NCI-H2171 (cell line): ENCODE measurements at regions not wholly inside any gene's neighbourhood (a gene's known extent, or its start where the extent isn't known, plus 50 kb on each side); places are given as distances from the start of the nearest gene placed in this dataset.
"Not testable (repeated sequence)": the region's sequence is repeated elsewhere in the genome, so short reads cannot be mapped to it uniquely, and the experiment has no call there.

Experiments
- DNase-seq: peaks from one replicate; lab custom pipeline; 2025; lab: John Stamatoyannopoulos, UW

GRCh38 chr22:22120160-22120559 is 124.4 kb upstream of the VPREB1 start:
- no peak for DNase-seq

- DNase-seq: no peak
Observed at GRCh38 chr22:22118987-22119386, 125.6 kb upstream of the VPREB1 start.

- DNase-seq: not testable (repeated sequence)
Observed at GRCh38 chr22:22117864-22118544, 126.6 kb upstream of the VPREB1 start.

GRCh38 chr22:22116997-22117770 is 127.4 kb upstream of the VPREB1 start:
- DNase-seq: not testable (repeated sequence)

- no peak for DNase-seq
Observed at GRCh38 chr22:22113701-22114100, 130.9 kb upstream of the VPREB1 start.

GRCh38 chr22:22112533-22113294 is 130.1 kb upstream of the TOP3B start:
- no peak for DNase-seq

GRCh38 chr22:22111983-22112382 is 129.4 kb upstream of the TOP3B start:
- DNase-seq: no peak

GRCh38 chr22:22111267-22111751 is 128.7 kb upstream of the TOP3B start:
- DNase-seq: no peak

- no peak for DNase-seq
Observed at GRCh38 chr22:22110548-22111266, 128.1 kb upstream of the TOP3B start.

GRCh38 chr22:22109693-22110466 is 127.3 kb upstream of the TOP3B start:
- DNase-seq: no peak

- DNase-seq: no peak
Observed at GRCh38 chr22:22106855-22107254, 124.3 kb upstream of the TOP3B start.

- DNase-seq: no peak
Observed at GRCh38 chr22:22105364-22105763, 122.8 kb upstream of the TOP3B start.

GRCh38 chr22:22103078-22103875 is 120.7 kb upstream of the TOP3B start:
- DNase-seq: no peak

- no peak for DNase-seq
Observed at GRCh38 chr22:22099833-22100812, 117.5 kb upstream of the TOP3B start.

GRCh38 chr22:22099194-22099486 is 116.6 kb upstream of the TOP3B start:
- DNase-seq: no peak

- no peak for DNase-seq
Observed at GRCh38 chr22:22098457-22099193, 116.0 kb upstream of the TOP3B start.

GRCh38 chr22:22097727-22098228 is 115.2 kb upstream of the TOP3B start:
- DNase-seq: no peak

GRCh38 chr22:22094921-22095320 is 112.3 kb upstream of the TOP3B start:
- DNase-seq: no peak
